Left ventricle myocardium inferior (tissue), 1 donor: ENCODE measurements at regions not wholly inside any gene's neighbourhood (a gene's known extent, or its start where the extent isn't known, plus 50 kb on each side); places are given as distances from the start of the nearest gene placed in this dataset.
"Not testable (repeated sequence)": the region's sequence is repeated elsewhere in the genome, so short reads cannot be mapped to it uniquely, and the experiment has no call there.

Experiments
- DNase-seq: peaks from one replicate; pipeline ENCODE4 v3.0.0-alpha.2; 2020
- H3K27ac ChIP-seq: fragments of 200-600 bp; replicated peaks from 2 replicates; pipeline ENCODE4 v1.8.0; 2021
- H3K27me3 ChIP-seq: fragments of 200-600 bp; 2 replicates; pipeline ENCODE4 v1.8.0; 2021; ENCODE audit warnings: low read depth
- H3K36me3 ChIP-seq: fragments of 200-600 bp; 2 replicates; pipeline ENCODE4 v1.8.0; 2021
- H3K4me1 ChIP-seq: fragments of 200-600 bp; 2 replicates; pipeline ENCODE4 v1.8.0; 2021
- H3K4me3 ChIP-seq: fragments of 200-600 bp; 2 replicates; pipeline ENCODE4 v1.8.0; 2021; ENCODE audit warnings: mild to moderate bottlenecking, moderate library complexity
- H3K9me3 ChIP-seq: fragments of 200-600 bp; replicated peaks from 2 replicates; pipeline ENCODE4 v1.8.0; 2021
- CTCF ChIP-seq: fragments of 200-600 bp; IDR thresholded peaks from 2 replicates; pipeline ENCODE4 v1.8.0; 2021; ENCODE audit warnings: antibody characterized with exemption, mild to moderate bottlenecking, borderline replicate concordance
- intact Hi-C: fragments of 100-400 bp; cut with micrococcal nuclease; formaldehyde crosslinking; loops from one replicate; pipeline ENCODE4 v1.11.0; 2022
- donor health status: DM: no; HTN: yes; CAD: no; lungs with severe emphysema.

- TF ChIP-seq CTCF: no peak
- intact Hi-C loops: no loop called here
- H3K4me1 ChIP-seq: no peaks in the 10 kb centered on the region
- no peak for DNase-seq
- no peak overlapping the region for H3K27ac ChIP-seq
- no peaks in the 10 kb centered on the region for H3K36me3 ChIP-seq
- H3K27me3 ChIP-seq: no peaks in the 10 kb centered on the region
- H3K4me3 ChIP-seq: no peak overlapping the region
- no peaks in the 10 kb centered on the region for H3K9me3 ChIP-seq
Measured at GRCh38 chr4:84317513-84317912, 181.6 kb downstream of the NKX6-1 start.

- DNase-seq: no peak
- Histone ChIP-seq H3K4me1 (no peaks in the 10 kb centered on the region), H3K27ac (no peak overlapping the region), H3K9me3 (no peaks in the 10 kb centered on the region), H3K4me3 (no peak overlapping the region), H3K36me3 (no peaks in the 10 kb centered on the region), H3K27me3 (no peaks in the 10 kb centered on the region)
- intact Hi-C loops: no loop called here
- no peak for TF ChIP-seq CTCF
Measured at GRCh38 chr4:84312426-84313012, 186.6 kb downstream of the NKX6-1 start.

- intact Hi-C loops: no loop called here
- Histone ChIP-seq H3K27me3 (no peaks in the 10 kb centered on the region), H3K4me1 (no peaks in the 10 kb centered on the region), H3K4me3 (no peak overlapping the region), H3K27ac (no peak overlapping the region), H3K36me3 (no peaks in the 10 kb centered on the region), H3K9me3 (peaks cover 3% of the 10 kb centered on the region)
- TF ChIP-seq CTCF: no peak
- DNase-seq: no peak
Measured at GRCh38 chr4:84309191-84309590, 189.9 kb downstream of the NKX6-1 start.

- H3K9me3 ChIP-seq, DNase-seq, H3K27me3 ChIP-seq, intact Hi-C loops, H3K4me3 ChIP-seq, H3K4me1 ChIP-seq, H3K27ac ChIP-seq, H3K36me3 ChIP-seq: not testable (repeated sequence)
Measured at GRCh38 chr4:84298719-84299254, 200.3 kb downstream of the NKX6-1 start.

GRCh38 chr4:84298023-84298718, 200.9 kb downstream of the NKX6-1 start:
- TF ChIP-seq CTCF: no peak
- Histone ChIP-seq H3K36me3 (no peaks in the 10 kb centered on the region), H3K4me1 (no peaks in the 10 kb centered on the region), H3K4me3 (no peak overlapping the region), H3K27ac (no peak overlapping the region), H3K27me3 (no peaks in the 10 kb centered on the region), H3K9me3 (no peaks in the 10 kb centered on the region)
- intact Hi-C loops: no loop called here
- no peak for DNase-seq

- intact Hi-C loops: no loop called here
- Histone ChIP-seq H3K4me1 (no peaks in the 10 kb centered on the region), H3K4me3 (no peak overlapping the region), H3K27ac (no peak overlapping the region), H3K27me3 (no peaks in the 10 kb centered on the region), H3K9me3 (peaks cover 47% of the 10 kb centered on the region), H3K36me3 (no peaks in the 10 kb centered on the region)
- no peak for DNase-seq
- no peak for TF ChIP-seq CTCF
Measured at GRCh38 chr4:84291969-84292368, 207.1 kb downstream of the NKX6-1 start.
